Progenitor cell of endocrine pancreas (in vitro differentiated cells): ENCODE measurements at regions not wholly inside any gene's neighbourhood (a gene's known extent, or its start where the extent isn't known, plus 50 kb on each side); places are given as distances from the start of the nearest gene placed in this dataset.

ENCODE experiments used
- DNase-seq: peaks from one replicate; pipeline ENCODE4 v3.0.0; 2021; ENCODE audit warnings: low spot score; ENCODE audit not compliant: unreplicated experiment
- H3K27ac Mint-ChIP-seq: 2 replicates; pipeline ENCODE4 v1.8.0; 2021; ENCODE audit warnings: mild to moderate bottlenecking, moderate library complexity, mixed read lengths
- H3K27me3 Mint-ChIP-seq: 2 replicates; pipeline ENCODE4 v1.8.0; 2021; ENCODE audit warnings: mixed read lengths
- H3K36me3 Mint-ChIP-seq: 2 replicates; pipeline ENCODE4 v1.8.0; 2022; ENCODE audit warnings: mixed read lengths; ENCODE audit not compliant: insufficient read depth
- H3K4me1 Mint-ChIP-seq: 2 replicates; pipeline ENCODE4 v1.8.0; 2021; ENCODE audit warnings: low read depth, mixed read lengths
- H3K4me3 Mint-ChIP-seq: 2 replicates; pipeline ENCODE4 v1.8.0; 2021; ENCODE audit warnings: low read depth, mild to moderate bottlenecking, moderate library complexity, mixed read lengths
- H3K9me3 Mint-ChIP-seq: 2 replicates; pipeline ENCODE4 v1.8.0; 2021; ENCODE audit warnings: low read depth, mixed read lengths
- TF ChIP-seq, protein P1 (sequence below): fragments of 200-600 bp; sonication (generic); IDR thresholded peaks from one replicate; pipeline ENCODE4 v1.5.0; 2021; ENCODE audit warnings: antibody characterized with exemption, mild to moderate bottlenecking; ENCODE audit not compliant: unreplicated experiment

DNA sequence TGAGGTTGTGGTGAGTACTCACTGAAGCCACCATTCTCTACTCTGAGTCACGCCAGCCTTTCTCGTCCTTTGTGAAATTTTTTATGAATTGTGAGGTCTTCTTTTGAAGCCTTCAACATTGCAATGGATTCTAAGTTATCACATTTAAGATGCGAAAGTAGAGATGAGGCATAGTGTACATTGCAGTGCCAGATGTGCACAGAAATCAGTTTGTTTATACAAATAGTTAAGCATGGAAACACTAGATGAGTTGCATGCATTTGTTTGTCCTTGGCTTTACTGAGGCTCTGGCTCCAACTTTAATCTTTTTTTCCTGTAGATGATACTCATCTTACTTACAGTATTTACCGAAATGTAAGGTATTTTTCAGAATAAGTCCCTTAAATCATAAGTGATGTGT, 453.7 kb upstream of the RIOK2 start:
- DNase-seq: no peak
- Mint-ChIP-seq H3K9me3 (no peaks in the 10 kb centered on the region), H3K36me3 (no peaks in the 10 kb centered on the region), H3K27ac (no peak overlapping the region), H3K4me3 (no peak overlapping the region), H3K4me1 (no peaks in the 10 kb centered on the region), H3K27me3 (no peaks in the 10 kb centered on the region)
- TF ChIP-seq, protein P1, sequence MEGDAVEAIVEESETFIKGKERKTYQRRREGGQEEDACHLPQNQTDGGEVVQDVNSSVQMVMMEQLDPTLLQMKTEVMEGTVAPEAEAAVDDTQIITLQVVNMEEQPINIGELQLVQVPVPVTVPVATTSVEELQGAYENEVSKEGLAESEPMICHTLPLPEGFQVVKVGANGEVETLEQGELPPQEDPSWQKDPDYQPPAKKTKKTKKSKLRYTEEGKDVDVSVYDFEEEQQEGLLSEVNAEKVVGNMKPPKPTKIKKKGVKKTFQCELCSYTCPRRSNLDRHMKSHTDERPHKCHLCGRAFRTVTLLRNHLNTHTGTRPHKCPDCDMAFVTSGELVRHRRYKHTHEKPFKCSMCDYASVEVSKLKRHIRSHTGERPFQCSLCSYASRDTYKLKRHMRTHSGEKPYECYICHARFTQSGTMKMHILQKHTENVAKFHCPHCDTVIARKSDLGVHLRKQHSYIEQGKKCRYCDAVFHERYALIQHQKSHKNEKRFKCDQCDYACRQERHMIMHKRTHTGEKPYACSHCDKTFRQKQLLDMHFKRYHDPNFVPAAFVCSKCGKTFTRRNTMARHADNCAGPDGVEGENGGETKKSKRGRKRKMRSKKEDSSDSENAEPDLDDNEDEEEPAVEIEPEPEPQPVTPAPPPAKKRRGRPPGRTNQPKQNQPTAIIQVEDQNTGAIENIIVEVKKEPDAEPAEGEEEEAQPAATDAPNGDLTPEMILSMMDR: no peak

DNA sequence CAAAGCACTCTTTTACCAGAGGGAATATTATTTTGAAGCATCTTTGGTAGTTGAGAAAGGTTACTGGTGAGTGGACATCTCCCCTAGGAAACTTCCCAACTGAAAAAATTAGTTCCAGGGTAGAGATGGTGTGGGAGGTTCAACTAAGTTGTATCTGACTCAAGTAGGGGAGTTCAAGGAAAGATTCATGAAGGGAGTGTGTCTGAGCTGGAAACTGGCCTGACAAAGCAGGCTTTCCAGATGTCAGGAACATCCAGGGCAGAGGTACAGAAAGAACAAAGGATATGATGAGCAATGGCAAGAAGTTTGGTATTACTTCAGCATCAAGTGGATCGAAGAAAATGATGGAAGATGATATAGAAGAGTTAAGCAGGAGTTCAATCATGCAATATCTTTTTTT, 458.0 kb upstream of the RIOK2 start:
- Mint-ChIP-seq H3K36me3 (no peaks in the 10 kb centered on the region), H3K4me3 (no peak overlapping the region), H3K4me1 (no peaks in the 10 kb centered on the region), H3K27ac (no peak overlapping the region), H3K27me3 (no peaks in the 10 kb centered on the region), H3K9me3 (peaks cover 3% of the 10 kb centered on the region)
- TF ChIP-seq, protein P1: no peak
- DNase-seq: no peak

DNA sequence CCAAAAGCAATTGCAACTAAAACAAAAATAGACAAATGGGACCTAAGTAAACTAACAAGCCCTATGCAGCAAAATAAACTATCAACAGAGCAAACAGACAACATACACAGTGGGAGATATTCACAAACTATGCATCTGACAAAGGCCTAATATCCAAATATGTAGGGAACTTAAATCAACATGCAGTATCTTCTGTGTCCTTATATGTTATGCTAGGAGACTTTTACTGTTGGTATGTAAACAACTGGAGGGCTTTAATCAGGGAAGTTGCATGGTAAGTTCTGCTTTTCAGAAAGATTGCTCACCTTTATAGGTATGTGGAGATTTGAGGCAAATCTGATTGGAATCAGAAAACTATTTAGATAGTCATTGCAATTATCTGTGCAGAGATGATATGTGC, 461.2 kb upstream of the RIOK2 start:
- Mint-ChIP-seq H3K4me3 (no peak overlapping the region), H3K9me3 (peaks cover 6% of the 10 kb centered on the region), H3K27ac (no peak overlapping the region), H3K4me1 (no peaks in the 10 kb centered on the region), H3K36me3 (no peaks in the 10 kb centered on the region), H3K27me3 (no peaks in the 10 kb centered on the region)
- TF ChIP-seq, protein P1: no peak
- no peak for DNase-seq

GRCh38 chr5:97644896-97645295, 461.8 kb upstream of the RIOK2 start:
- Mint-ChIP-seq H3K4me3 (no peak overlapping the region), H3K27ac (no peak overlapping the region), H3K9me3 (peaks cover 9% of the 10 kb centered on the region), H3K4me1 (no peaks in the 10 kb centered on the region), H3K27me3 (no peaks in the 10 kb centered on the region), H3K36me3 (no peaks in the 10 kb centered on the region)
- TF ChIP-seq, protein P1: no peak
- DNase-seq: no peak

DNA sequence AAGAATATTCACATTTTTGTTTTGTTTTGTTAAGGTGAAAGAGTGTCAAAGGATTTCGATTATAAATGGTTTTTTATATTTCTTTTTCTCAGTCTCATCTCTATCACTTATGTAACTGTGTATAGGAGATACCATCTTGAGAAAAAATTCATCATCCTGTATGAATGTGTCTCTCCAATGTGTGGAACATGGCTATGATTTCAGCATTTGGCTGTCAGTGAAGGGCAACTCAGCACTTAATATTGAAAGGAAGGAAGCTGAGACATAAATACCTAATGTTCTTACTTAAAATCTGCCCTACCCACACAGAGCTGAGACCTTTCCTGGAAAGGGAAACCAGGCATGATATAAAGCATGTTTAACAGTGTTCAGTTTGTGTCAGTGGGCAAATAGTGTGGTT, 474.2 kb upstream of the RIOK2 start:
- H3K27me3 Mint-ChIP-seq: no peaks in the 10 kb centered on the region
- H3K4me1 Mint-ChIP-seq: no peaks in the 10 kb centered on the region
- no peak overlapping the region for H3K4me3 Mint-ChIP-seq
- no peak for DNase-seq
- TF ChIP-seq, protein P1: no peak
- H3K27ac Mint-ChIP-seq: no peak overlapping the region
- no peaks in the 10 kb centered on the region for H3K36me3 Mint-ChIP-seq
- H3K9me3 Mint-ChIP-seq: no peaks in the 10 kb centered on the region
